DND-41 (cell line): ENCODE measurements at regions not wholly inside any gene's neighbourhood (a gene's known extent, or its start where the extent isn't known, plus 50 kb on each side); places are given as distances from the start of the nearest gene placed in this dataset.

Source experiments
- EZH2 ChIP-seq: IDR thresholded peaks from 3 replicates; pipeline ENCODE4 v1.6.1; 2012; ENCODE audit warnings: borderline replicate concordance, low read depth, mild to moderate bottlenecking, moderate library complexity, low read length, inconsistent platforms; ENCODE audit not compliant: severe bottlenecking
- TF ChIP-seq, protein P1 (sequence below): IDR thresholded peaks from 2 replicates; pipeline ENCODE4 v1.5.1; 2012; ENCODE audit warnings: borderline replicate concordance, low read length, moderate library complexity, mild to moderate bottlenecking; ENCODE audit not compliant: poor library complexity, severe bottlenecking; ENCODE audit errors: extremely low read depth

GRCh38 chr2:194564422-194564821 lies 1092.6 kb upstream of the SLC39A10 start:
- TF ChIP-seq, protein P1, sequence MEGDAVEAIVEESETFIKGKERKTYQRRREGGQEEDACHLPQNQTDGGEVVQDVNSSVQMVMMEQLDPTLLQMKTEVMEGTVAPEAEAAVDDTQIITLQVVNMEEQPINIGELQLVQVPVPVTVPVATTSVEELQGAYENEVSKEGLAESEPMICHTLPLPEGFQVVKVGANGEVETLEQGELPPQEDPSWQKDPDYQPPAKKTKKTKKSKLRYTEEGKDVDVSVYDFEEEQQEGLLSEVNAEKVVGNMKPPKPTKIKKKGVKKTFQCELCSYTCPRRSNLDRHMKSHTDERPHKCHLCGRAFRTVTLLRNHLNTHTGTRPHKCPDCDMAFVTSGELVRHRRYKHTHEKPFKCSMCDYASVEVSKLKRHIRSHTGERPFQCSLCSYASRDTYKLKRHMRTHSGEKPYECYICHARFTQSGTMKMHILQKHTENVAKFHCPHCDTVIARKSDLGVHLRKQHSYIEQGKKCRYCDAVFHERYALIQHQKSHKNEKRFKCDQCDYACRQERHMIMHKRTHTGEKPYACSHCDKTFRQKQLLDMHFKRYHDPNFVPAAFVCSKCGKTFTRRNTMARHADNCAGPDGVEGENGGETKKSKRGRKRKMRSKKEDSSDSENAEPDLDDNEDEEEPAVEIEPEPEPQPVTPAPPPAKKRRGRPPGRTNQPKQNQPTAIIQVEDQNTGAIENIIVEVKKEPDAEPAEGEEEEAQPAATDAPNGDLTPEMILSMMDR = no peak
- TF ChIP-seq EZH2 = no peak
